Hematopoietic multipotent progenitor cell treated with erythropoietin and hydrocortisone succinate and interleukin-3 and kit ligand, for 4 days (in vitro differentiated cells): ENCODE measurements at regions not wholly inside any gene's neighbourhood (a gene's known extent, or its start where the extent isn't known, plus 50 kb on each side); places are given as distances from the start of the nearest gene placed in this dataset.

Source experiments
- DNase-seq: peaks from one replicate; pipeline ENCODE4 v3.0.0-alpha.2; 2015

GRCh38 chr4:171118091-171118490 lies 695.1 kb upstream of the GALNTL6 start:
- DNase-seq = no peak

GRCh38 chr4:171117457-171117856 lies 695.7 kb upstream of the GALNTL6 start:
- DNase-seq = no peak

GRCh38 chr4:171101845-171102244 lies 711.4 kb upstream of the GALNTL6 start:
- peak; percentile 13 for DNase-seq

- DNase-seq = no peak
Measured at GRCh38 chr4:171087089-171087488, 726.1 kb upstream of the GALNTL6 start.

- DNase-seq = peak; percentile 3
Measured at GRCh38 chr4:171067422-171067821, 745.8 kb upstream of the GALNTL6 start.

- DNase-seq = no peak
Measured at GRCh38 chr4:171049380-171049779, 763.8 kb upstream of the GALNTL6 start.

- no peak for DNase-seq
Measured at GRCh38 chr4:171042989-171043524, 770.1 kb upstream of the GALNTL6 start.

GRCh38 chr4:171035909-171036308 lies 777.3 kb upstream of the GALNTL6 start:
- no peak for DNase-seq

GRCh38 chr4:171031338-171031737 lies 781.9 kb upstream of the GALNTL6 start:
- DNase-seq = peak; percentile 40

GRCh38 chr4:171025776-171026175 lies 787.4 kb upstream of the GALNTL6 start:
- DNase-seq = peak; percentile 91

GRCh38 chr4:171025343-171025742 lies 787.9 kb upstream of the GALNTL6 start:
- DNase-seq = peak; percentile 61

- DNase-seq = peak; percentile 7
Measured at GRCh38 chr4:171024720-171025303, 788.4 kb upstream of the GALNTL6 start.

- no peak for DNase-seq
Measured at GRCh38 chr4:171022824-171023230, 790.4 kb upstream of the GALNTL6 start.

- no peak for DNase-seq
Measured at GRCh38 chr4:171017593-171017992, 795.6 kb upstream of the GALNTL6 start.

- DNase-seq = no peak
Measured at GRCh38 chr4:171016145-171016544, 797.1 kb upstream of the GALNTL6 start.

GRCh38 chr4:171015441-171015840 lies 797.8 kb upstream of the GALNTL6 start:
- no peak for DNase-seq

GRCh38 chr4:171007618-171008390 lies 805.4 kb upstream of the GALNTL6 start:
- no peak for DNase-seq

- DNase-seq = no peak
Measured at GRCh38 chr4:171002246-171002645, 811.0 kb upstream of the GALNTL6 start.

- peak; percentile 83 for DNase-seq
Measured at GRCh38 chr4:170990989-170991589, 822.1 kb upstream of the GALNTL6 start.

- DNase-seq = no peak
Measured at GRCh38 chr4:170988446-170988845, 824.8 kb upstream of the GALNTL6 start.

GRCh38 chr4:170979736-170980135 lies 833.5 kb upstream of the GALNTL6 start:
- DNase-seq = no peak

GRCh38 chr4:170978990-170979389 lies 834.2 kb upstream of the GALNTL6 start:
- DNase-seq = no peak

- DNase-seq = peak; percentile 2
Measured at GRCh38 chr4:170949084-170949483, 859.3 kb upstream of the AADAT start.
